Non-pigmented ciliary epithelial cell (primary cell): ENCODE measurements at regions not wholly inside any gene's neighbourhood (a gene's known extent, or its start where the extent isn't known, plus 50 kb on each side); places are given as distances from the start of the nearest gene placed in this dataset.
A peak's percentile ranks its signal among the peaks of the same experiment; 100 is the strongest.

Experiments
- DNase-seq: peaks from one replicate; pipeline ENCODE4 v3.0.0-alpha.2; 2010; ENCODE audit warnings: low read depth

DNA sequence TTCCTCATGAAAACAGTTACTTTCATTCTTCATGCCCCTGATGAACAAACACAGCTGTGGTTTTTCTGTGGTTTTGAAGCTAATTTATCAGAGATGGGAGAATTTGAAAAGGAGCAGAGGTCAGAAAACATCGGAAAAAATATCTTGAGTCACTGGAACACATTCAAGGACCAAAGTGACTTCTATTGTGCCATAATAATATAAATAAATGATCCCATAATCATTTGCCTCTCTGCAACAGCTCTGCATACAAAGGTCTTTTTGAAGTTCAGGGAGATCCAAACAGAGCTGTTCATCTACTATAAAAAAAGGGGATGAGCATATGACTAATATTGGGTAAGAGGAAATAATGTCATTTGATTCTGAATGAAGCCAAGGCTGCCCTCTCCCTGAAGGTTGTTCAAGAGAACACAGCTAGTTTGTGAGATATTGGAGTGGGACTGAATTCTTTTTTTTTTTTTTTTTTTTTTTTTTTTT lies 201.3 kb upstream of the GALNT5 start:
- DNase-seq: peak; percentile 63

DNA sequence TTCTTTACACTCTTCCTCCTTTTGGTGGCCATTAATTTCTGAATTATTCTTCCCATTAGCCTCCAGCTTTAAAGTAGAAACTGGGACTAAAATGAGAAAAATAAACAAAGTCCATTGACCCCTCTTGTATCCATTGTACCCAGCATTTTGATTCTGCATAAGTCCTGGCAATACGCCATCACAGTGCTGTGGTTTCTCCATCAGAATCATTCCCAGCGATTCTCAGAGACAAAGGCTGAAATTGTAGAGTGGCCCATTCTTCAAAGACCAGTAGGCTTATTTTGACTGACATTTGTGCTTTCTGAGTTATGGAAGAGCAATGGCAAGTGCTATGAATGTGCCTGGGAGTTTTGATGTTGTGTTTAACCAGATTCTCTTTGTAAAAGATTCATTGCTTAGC lies 199.3 kb upstream of the GALNT5 start:
- DNase-seq: no peak

- DNase-seq: no peak
Measured at GRCh38 chr2:157059036-157059435, 198.5 kb upstream of the GALNT5 start.

GRCh38 chr2:157061799-157062198 lies 195.7 kb upstream of the GALNT5 start:
- DNase-seq: no peak

GRCh38 chr2:157067562-157067961 lies 189.9 kb upstream of the GALNT5 start:
- no peak for DNase-seq

DNA sequence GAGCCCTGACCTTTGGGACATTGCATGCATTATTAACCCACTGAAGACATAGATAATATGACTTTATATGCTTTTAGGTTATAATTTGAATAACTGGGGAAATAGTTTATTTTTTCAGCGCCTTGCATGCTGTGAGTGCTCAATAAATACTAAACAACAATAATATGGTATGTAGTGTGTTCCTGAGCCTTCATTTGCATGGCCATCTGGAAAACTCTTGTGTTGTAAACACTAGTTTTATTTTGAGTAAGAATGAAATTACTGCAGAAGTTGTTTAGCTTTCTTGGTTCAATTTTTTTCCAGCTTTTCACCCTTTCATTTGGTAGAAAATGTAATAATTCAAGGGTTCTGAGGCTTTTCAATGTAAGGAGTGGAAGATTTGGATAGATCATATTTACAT lies 189.3 kb upstream of the GALNT5 start:
- no peak for DNase-seq

DNA sequence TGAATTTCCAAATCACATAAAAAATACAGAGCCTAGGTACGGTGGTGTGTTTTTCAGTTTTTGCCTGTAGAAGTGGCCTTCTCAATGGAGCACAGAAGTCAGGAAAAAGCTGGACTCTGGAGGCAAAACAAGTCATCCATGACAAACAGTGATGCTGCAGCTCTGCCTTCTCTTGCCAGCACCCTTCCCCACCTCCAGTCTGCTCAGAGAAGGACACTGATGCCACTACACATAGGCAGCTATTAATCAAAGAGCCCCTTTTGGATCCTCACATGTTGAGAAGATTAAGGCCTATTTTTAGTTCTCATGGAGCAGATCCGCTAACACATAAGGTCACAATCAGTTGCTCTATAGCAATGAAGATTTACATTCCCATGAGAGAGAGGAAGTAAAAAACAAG lies 181.6 kb upstream of the GALNT5 start:
- DNase-seq: no peak

- DNase-seq: no peak
Measured at GRCh38 chr2:157076526-157077161, 180.9 kb upstream of the GALNT5 start.

DNA sequence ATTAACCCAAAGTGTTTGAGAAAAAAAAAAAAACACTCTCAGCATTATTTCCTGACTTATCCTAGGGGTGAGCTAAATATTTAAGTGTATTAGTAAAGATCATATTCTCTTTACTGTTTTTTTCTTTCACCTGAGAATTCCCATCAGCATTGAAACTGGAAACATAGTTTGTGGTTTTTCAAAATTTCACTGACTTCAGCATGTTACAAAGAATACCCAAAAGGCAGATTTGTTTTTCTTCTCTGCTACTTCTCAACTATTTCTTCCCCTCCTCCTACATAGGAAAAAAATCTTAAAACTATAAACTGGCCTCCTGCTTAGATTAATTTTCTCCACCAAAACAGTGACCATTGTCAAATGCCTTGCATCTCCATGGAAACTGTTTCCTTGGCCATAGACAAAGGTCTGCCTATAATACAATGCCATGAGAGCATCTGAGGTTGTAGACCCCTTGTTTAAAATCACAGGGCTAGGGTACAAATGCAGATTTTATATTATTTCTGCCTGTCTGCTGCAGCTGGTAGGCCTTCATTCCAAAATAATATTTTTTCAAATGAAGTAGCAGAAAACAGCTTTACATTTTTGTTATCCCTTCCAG lies 179.7 kb upstream of the GALNT5 start:
- no peak for DNase-seq

- no peak for DNase-seq
Measured at GRCh38 chr2:157082950-157083349, 174.6 kb upstream of the GALNT5 start.

DNA sequence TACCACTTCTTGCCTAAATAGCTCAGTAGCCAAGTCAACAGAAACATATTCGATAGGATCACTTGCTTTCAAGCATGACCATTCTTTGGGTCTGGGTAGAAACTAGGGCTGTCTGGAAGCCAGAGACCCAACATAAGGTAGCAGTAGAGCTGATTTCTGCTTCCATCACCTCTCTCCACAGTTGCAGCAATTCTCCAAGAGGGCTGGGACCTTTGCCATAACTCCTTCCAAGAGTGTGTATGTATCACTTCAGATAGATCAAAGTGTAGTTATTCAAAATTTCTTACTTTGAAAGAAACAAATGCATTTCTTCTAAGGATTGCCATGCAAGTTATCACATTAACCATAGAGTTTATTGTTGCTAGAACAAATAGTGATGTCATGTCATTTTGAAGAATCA lies 172.0 kb upstream of the GALNT5 start:
- no peak for DNase-seq

GRCh38 chr2:157087373-157088002 lies 170.0 kb upstream of the GALNT5 start:
- DNase-seq: no peak

DNA sequence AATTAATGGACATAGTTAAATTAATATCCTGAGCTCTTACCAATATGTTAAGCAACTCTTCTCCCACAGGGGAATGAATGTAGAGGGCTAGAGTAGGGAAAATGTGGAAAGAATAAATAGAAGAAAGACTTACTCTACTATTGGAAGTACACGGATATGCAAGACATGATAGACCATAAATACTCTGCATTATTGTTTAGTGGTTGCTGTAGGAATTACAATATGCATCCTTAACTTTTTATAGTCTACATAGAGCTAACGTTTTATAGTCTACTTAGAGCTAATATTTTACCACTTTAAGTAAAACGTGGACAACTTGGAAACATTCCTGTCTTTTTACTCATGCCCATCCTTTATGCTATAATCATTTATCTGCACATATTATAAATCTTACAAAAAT lies 163.8 kb upstream of the GALNT5 start:
- DNase-seq: no peak

DNA sequence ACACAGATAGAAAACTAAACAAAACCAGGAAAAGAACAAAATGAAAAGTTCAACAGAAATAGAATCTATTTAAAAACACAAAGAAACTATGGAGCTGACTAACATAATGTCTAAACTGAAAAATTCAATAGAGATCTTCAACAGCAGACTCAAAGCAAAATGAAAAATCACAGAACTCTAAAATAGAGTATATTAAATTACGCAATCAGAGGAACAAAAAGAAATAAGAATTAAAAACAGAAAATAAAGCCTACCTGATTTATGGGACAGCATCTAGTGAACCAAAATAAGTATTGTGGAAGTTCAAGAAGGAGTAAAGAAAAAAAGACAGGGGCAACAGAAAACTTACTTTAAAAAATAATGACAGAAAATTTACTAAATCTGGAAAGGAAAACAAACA lies 152.1 kb upstream of the GALNT5 start:
- no peak for DNase-seq

DNA sequence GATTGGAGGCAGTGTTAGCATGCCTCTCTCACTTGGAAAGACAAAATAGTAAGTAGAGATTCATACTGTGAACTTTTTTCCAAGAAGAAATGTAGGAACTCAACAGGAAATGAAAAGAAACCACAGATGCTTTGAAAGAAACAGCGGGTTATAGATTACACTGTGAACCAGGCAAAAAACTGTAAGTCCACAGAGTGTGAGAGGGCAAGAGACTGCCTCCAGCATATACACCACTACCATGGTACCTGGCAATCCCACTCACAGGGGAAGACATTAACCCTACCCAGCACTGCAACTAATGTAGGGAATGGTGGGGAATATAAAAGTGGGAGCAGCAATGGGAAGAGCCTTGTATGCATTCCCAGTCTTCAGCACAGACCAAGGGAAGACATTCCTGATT lies 150.6 kb upstream of the GALNT5 start:
- DNase-seq: no peak

DNA sequence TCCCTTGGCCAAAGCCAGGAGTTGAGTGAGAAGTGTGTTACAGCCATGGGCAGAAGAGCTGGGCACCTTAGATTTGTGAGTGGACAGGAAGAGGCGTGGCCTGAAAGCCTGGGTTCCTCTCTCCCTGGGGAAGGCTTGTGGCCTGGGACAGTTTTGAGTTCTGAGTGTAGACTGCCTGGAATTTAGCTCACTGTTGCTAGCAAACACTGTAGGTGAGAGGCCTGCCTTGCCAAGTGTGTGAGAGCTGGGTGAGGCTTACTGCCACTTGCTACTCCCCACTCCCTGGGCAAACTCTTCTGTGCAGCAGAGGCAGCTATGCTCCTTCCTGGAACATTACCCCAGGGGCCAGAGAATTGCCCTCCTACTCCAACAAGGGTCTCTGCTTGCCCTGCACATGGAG lies 150.0 kb upstream of the GALNT5 start:
- no peak for DNase-seq

GRCh38 chr2:157107877-157108276 lies 149.6 kb upstream of the GALNT5 start:
- DNase-seq: peak; percentile 68

- DNase-seq: no peak
Measured at GRCh38 chr2:157122776-157123175, 134.7 kb upstream of the GALNT5 start.

DNA sequence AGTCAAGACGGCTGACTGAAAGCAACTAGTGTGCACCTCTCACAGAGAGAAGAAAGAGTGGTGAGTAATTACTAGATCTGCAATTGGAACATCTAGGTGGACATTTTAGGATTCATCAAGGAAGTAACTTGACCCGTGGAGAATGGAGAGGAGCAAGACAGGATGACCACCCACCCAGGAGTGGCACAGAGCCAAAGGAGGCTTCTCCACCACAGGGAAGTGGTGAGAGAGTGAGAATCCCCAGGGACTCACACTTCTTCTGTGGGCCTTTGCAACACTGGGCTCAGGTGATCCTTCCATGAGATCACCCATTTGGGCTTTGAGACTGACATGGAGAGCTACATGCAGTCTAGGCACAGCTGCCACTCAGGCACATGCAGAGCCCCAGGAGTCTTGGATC lies 132.8 kb upstream of the GALNT5 start:
- DNase-seq: no peak

DNA sequence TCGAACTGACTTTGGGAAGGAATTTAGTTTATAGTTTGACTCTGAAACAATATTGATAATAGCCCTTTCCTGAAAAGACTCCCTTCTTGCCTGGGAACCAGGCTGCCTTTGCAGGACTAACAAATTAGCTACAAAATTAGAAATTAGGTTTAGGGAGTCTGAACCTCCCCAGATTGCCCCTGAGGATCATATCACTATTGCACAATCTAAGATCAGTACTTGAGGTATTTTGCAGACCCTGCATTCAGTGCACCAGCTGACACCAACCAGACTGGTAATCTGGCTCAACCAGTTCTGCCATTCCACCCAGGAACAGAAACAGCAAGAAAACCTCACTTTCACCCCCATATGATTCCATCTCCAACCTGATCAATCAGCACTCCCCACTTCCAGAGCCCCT lies 131.8 kb upstream of the GALNT5 start:
- no peak for DNase-seq

DNA sequence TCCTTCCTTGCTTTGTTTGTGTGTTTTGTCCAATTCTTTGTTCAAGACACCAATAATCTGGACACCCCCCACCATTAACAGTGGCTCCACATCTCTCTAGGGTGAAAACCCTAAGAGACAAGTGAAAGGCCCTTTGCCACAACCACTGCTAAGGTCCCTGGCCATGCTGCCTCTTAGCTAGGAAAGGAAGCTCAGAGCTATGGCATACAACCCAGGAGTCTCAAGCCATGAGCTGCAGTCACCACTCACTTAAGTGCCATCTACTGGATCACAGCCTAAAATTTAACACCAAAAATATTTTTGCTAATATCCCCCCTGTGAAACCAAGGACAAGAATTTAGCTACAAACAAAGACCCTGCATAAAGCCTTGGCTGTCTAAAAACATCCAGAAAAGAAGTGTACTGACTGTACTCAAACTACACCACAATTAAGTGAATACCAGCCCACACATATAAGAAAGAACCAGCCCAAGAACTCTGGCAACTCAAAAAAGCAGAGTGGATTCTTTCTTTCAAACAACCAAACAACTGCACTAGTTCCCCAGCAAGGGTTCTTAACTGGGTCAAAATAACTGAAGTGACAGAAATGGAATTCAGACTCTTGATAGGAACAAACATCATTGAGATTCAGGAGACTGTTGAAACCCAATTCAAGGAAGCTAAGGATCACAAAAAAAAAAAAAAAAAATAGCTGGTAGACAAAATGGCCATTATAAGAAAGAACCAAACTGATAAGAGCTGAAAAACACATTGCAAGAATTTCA lies 130.1 kb upstream of the GALNT5 start:
- no peak for DNase-seq

- no peak for DNase-seq
Measured at GRCh38 chr2:157143901-157144300, 113.6 kb upstream of the GALNT5 start.

- no peak for DNase-seq
Measured at GRCh38 chr2:157149270-157149669, 108.2 kb upstream of the GALNT5 start.
